HG03558 (cell line): ENCODE measurements at regions not wholly inside any gene's neighbourhood (a gene's known extent, or its start where the extent isn't known, plus 50 kb on each side); places are given as distances from the start of the nearest gene placed in this dataset.
"Not testable (repeated sequence)": the region's sequence is repeated elsewhere in the genome, so short reads cannot be mapped to it uniquely, and the experiment has no call there.

Experiments used
- ATAC-seq: cut with Tn5 transposase; IDR thresholded peaks from one replicate; pipeline ENCODE4 v1.9.1; 2021; ENCODE audit warnings: moderate number of reproducible peaks; ENCODE audit not compliant: unreplicated experiment; ENCODE audit errors: extremely low read depth

DNA sequence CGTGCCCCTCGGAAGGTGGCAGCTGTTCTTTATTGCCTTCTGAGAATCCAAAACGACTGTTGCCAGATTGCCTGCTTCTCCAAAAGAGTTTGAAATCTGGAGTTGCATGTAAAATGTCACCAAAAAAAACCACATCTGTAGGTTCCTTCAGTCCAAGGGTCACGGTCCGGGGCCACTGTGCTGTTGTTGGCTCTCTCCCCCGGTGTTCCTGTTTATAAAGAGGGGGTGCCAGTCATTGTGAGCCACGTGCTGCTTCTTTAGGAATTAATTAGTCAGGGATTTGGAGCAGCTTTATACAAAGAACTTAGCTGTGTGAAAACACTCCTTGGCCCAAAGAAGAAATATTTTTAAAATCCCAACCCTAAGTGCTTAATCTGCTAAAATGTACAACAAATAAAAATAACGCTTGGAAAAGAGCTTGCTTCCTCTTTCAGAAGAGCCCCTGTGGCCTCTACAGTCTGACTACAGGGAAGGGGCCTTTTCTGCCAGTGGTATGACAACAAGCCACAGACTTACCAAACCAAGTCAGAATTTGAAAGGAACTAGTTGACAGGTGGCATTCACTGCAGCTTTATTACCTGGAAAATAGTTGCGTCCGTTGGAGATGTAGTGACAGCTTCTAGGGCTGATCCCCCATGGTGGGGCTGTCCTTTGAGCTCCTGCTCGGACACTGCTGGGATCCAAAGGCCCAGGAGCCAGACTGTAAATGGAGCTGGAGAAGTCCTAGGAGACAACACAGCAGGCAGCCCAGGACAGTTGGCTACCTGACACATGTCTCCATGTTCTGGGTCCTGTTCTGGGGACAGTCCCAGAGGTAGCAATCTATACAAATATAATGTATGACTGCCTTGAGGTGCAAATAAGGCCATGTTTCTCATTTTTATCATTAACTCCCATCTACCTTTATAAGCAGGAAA lies 84.5 kb upstream of the SLC1A4 start:
- ATAC-seq = no peak

DNA sequence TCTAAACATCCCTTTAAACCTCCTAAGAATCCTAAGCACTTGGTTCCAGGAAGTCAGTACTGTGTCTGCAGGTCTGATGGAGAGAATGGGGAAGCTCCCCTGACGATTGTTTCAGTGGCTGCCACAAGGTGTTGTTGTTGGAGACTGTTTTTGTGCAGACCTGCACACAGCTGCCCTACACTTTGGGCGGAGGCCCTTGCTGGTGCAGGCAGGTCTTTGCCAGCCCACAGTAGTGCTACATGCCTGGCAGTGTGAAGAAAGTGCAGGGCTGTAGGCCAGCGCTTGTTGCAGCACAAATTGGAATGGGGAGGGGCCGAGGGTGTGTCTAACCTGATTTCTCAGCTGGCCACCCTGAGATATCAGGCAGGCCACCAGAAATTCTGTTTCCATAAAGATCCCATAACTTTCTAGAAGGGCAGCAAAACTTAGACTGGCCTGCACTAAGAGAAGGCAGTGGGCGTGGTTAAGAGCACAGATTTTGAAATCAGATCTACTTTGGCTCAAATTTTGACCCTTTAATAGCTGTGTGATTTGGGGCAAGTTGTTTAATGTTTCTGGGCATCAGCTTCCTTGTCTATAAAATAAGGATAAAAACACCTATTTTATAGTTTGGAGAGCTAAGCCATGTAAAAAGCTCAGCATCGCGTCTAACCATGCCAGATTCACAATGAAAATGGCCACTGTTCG lies 83.7 kb upstream of the SLC1A4 start:
- no peak for ATAC-seq

DNA sequence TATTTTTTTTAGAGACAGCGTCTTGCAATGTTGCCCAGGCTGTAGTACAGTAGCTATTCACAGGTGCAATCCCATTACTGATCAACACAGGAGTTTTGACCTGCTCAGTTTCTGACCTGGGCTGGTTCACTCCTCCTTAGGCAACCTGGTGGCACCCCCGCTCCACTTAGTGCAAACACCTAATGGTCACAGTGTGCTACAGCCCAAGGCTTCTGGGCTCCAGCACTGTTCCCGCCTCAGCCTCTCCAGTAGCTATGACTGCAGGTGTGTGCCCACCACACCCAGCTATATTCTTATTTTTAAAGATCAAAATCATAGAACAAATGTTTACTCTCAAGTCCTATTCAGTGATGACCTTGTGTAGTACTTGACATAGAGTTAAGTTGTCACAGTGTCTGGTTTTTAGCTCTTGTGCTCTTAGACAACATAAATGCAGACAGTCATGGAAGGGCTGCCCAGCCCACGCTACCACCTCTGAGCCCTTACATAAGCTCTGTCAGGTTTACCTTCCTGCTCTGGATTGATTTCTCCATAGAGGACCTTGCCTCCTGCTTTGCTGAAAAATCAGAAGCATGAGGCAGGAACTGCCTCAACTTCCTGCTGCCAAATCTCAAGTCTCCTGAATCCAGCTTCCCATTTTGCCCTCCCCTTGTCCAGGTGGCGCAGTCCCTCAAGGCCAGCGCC lies 82.2 kb upstream of the SLC1A4 start:
- no peak for ATAC-seq

DNA sequence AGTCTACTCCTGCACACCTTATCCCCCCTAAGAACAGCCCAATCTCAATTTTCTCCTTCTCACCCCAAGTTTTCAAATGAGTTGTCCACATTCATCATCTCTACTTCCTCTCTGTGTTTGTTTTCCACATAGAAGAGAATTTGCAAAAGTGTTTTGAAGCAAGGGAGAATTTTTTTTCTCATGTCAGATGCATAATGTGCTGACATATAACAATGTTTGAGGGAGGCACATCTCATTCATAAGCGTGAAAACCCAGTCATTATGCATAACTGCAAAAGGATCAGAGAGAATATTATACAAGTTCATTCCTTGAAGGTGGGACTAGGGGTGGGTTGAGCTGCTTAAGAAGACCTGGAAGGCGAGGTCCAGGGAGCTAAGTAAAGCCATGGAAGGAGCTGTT lies 80.8 kb upstream of the SLC1A4 start:
- no peak for ATAC-seq

DNA sequence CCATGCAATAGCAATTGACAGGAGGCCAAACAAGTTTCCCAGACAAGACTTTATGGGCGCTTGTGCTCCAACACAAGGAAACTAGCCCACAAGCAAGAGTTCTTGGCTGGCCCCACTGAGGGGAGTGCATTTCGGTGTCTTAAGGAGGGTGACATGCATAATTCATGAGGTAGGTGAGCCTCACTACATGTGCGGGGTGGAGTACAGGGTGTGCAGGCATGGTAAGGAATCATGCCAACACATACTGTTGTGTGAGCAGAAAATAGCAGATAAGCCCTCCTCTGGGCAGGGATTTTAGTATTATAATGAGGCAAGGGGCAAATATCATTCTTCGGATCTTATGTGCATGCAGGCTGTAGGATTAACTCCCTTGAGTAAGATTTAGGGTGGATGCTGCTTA lies 78.7 kb upstream of the SLC1A4 start:
- no peak for ATAC-seq

DNA sequence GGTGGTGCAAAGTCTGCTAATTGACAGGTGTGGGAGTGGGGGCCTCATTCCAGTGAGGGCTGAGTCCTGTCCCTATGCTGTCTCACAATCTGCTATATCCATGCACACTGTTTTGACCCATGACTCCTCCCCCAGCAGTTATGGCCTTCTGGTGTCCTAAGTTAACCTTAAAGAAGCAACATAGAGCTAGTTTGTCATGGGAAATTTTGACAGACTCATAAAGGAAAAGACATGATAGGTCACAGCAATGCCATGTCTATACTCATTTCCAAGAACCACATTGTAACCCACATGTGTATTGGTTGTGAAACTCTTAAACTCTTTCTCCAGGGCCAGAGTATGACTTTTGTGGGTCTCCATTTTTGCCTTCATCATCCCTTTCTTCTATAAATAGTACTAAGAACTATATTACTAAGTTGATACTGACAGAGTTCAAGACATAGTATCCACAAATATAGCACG lies 78.2 kb upstream of the SLC1A4 start:
- ATAC-seq = no peak

DNA sequence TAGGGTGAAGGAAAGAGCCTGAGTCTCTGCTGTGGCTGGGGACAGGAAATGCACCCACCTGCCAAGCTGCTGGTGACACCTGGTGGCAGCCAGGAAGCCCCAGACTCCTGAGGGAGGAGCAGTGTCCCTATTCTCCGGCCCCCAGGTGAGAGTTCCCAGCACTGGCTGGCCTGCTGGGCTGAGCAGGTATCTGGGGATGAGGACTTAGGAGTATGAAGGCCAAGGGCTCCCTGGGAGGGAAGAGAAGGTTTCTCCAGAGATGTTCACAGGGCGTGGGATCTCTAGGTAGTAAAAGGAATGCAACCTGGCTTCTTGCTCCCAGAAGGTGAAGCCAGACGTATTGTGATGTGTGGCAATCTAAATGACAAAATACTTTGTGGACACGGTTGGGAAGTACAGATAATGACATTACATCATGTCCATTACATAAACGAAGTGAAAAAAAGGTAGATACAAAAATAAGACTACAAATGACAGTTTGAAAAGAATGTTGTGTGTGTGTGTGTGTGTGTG lies 75.8 kb upstream of the SLC1A4 start:
- ATAC-seq = no peak

DNA sequence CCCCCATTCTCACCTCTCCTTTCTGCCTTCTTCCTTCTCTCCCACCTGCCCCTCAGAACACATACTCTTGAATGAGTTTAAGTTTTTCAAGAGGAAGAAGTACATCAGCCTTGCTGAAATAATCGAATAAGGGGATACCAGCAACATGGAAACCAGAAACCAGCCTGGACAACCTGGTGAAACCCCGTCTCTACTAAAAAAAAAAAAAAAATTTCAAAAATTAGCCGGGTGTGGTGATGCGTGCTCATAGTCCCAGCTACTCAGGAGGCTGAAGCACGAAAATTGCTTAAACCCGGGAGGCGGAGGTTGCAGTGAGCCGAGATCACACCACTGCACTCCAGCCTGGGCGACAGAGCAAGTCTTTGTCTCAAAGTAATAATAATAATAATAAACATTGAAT lies 75.0 kb upstream of the SLC1A4 start:
- no peak for ATAC-seq

DNA sequence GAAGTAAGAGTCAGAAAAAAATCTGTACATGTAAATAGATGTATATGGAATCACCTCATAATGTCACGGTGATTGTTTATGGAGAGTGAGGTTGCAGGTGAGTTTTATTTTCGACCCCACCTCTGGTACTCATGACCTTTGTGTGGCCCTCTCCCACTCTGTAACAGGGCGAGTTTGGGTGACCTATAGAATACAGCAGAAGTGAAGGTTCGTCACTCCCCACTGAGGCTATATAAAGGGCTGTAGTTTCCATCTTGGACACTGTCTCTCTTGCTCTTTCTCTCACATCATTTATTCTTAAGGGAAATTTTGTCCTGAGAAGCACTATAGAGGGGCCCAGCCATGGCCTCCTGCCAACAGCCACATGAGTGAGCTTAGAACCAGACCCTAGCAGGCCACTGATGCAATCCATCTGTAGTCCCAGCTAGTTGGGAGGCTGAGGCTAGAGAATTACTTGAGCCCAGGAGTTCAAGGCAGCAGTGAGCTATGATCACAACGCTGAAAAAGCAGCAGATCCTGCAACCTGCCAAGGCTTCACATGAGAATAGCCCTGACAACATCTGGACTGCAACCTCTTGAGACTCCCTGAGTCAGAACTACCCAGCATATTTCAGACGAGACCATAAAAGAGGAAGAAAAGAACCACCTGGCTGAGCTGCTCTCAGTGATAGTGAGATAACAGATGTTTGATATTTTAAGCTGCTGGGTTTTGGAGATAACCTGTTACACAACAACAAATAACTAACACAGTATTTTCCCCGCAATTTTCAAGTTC lies 74.3 kb upstream of the SLC1A4 start:
- peak; percentile 65 for ATAC-seq

DNA sequence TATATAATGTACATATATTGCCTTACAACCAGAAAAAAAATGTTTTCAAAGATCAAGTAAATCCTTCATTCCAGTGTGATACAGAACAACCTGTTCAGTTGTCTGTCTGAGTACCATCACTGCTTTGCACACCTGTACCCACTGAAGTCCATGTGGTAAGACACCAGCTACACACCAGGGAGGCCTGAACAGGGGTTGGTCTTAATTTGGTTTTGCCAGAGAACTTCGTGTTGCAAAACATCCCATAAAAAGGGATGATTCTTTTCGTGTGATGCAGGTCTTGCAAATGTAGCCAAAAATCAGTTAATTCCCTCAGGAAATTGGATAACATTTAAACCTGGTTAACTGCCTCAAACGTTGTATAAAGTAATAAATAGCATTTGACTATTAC lies 73.7 kb upstream of the SLC1A4 start:
- ATAC-seq = peak; percentile 5

DNA sequence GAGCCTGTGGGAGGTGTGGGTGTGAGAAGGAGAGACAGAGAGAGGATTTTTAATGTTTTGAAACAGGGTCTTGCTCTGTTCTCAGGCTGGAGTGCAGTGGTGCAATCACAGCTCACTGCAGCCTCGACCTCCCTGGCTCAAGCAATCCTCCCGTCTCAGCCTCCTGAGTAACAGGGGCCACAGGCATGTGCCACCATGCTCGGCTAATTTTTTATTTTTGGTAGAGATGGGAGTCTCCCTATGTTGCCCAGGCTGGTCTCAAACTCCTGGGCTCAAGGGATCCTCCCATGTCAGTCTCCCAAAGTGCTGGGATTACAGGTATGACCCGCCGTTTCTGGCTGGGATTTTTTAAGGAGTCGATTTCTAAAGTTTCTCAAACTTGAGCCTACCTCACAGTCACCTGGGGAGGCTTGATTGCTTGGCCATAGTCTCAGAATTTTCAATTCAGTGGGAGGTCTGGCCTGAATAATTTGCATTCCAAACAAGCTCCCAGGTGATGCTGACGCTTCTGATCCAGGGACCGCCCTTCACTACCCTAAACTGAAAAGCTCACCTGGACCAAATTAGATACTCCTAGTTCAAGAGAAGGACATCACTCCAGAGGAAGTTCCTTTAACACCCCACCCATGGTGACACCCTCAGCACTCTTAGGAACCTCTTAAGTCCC lies 70.8 kb upstream of the SLC1A4 start:
- no peak for ATAC-seq

DNA sequence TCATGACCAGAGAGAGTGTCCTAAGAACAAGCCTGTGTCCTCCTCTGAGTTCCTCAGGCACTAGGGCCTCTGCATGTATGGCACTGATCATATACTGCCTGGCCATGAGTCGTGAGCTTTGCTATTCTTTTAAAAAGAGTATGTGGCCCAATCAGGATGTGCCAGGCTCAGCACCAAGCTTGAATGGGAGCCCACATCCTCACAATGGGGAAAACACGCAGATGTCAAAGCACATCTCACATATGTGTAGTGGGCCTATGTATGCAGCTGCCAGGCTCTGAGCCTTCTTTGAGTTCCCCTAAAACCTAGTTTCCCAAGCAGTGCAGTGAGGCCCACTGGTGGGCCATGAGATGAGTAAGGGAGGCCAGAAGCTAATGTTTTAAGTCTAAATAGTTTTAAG lies 69.9 kb upstream of the SLC1A4 start:
- ATAC-seq = no peak

DNA sequence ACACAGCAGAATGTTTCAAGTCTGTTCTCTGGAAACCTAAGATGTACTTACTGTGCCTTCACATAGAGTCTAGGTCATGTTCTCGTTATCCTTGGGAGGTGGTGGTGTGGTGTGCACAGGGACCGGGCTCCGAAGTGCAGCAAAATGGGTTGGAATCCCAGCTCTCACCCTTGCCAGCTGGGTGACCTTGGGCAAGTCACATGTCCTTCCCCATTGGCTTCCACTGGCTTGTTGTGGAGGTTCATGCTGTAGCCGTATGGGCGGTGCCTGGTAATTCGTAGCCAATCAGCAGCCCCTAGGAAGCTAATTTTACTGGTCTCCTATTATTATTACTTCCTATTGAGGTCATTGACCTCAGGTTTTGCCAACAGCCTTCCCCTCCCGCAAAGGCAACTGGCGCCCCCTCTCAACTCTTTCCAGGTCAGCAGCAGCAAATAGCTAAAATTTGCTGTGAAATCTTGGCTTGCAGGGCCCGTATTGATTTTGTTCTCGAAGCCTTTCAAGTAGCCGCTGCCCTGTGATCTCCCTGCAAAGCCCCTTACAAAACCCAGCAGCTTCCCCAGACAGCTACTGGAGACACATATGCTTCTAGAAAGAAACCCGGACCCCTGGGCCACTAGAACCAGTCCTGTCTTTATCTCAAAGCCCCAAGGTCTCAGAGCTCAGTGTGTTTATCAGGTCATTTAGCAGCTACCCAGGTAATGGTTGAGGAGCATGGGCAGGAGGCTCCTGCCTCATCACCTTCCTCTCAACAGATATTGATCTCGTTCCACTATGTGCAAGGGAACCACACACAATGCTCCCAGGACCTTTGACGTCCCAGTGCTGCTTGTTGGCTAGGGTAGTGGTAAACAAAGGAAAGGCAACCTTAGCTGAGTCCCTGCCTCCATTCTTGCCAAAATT lies 66.5 kb upstream of the SLC1A4 start:
- no peak for ATAC-seq

DNA sequence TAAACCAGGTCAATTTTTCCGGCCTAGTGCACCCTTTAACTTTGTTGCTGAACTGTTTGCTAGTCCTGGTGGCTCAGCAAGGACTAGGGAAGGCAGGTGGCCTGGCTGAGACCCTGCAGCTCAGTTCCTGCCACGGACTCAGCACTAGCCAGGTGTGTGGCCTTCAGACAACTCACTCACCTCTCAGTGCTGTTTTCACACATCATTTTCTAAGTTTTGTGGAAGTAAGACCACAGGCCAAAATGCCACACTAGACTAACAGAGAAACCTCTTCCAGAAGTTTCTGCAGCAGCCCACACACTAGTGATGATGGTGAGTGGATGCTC lies 65.9 kb upstream of the SLC1A4 start:
- ATAC-seq = no peak

DNA sequence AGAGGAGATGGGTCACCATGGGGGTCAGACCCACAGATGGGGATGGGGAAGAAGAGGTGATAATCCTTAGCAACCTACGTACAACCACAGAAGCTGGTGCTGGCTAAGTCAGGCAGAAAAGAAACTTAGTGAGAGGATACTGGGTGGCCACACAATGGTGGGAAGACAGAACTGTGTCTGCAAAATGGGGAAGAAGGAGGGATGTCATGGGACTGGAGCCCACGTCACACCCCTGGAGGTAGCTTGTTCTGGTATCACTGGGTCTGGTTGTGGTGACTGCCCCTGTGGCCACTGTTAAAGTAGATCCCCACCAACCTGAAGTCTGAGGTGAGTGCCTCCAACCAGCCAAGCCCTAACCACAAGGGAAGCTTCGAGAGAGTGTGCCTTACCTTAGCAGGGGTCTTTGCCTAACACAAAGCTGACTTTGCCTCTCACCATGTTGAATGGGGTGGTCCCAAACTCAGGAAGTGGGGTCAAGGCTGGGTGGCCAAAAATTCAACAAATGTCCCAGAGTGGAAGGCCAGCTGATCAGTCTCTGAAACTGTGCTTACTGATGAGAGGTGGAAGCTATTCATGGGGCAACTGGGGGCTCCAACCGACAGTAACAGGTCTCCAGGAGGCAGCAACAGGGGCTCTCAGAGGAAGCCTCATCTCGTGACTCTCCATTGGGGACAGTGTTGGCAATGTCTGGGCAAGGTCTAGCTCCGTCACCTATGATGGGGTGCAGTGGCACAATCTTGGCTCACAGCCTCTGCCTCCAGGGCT lies 64.8 kb upstream of the SLC1A4 start:
- no peak for ATAC-seq

DNA sequence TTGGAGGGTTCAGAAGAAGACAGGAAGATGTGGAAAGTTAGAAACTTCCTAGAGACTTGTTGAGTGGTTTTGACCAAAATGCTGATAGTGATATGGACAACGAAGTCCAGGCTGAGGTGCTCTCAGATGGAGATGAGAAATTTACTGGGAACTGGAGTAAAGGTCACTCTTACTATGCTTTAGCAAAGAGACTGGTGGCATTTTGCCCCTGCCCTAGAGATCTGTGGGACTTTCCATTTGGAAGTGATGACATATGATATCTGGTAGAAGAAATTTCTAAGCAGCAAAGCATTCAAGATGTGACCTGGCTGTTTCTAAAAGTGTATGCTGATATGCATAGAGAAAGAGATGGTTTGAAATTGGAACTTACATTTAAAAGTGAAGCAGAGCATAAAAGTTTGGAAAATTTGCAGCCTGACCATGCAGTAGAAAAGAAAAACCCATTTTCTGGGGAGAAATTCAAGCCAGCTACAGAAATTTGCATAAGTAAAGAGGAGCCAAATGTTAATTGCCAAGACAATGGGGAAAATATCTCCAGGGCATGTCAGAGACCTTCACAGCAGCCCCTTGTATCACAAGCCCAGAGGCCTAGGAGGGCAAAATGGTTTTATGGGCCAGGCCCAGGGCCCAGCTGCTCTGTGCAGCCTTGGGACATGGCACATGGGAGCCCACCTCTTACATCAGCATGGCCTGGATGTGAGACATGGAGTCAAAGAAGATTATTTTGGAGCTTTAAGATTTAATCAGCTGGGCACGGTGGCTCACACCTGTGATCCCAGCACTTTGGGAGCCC lies 63.1 kb upstream of the SLC1A4 start:
- ATAC-seq = not testable (repeated sequence)

DNA sequence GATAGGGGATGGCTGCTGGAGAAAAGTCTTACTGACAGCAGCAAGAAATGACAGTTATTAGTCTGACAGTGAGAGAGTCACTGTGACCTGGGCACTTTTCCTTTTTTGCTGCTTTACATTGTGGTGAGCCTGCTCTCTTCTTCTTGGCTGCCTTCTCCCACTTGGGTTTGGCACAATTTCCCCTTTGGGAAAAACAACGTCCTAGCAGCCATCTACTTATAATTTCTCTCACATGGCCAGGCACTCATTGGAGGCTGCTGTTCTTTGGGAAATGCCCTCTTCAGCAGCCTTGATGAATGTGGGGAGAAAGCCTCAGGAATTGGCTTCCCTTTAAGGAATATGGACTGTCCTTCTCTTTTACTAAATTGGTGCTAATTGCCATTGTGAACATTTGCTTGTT lies 60.4 kb upstream of the SLC1A4 start:
- no peak for ATAC-seq
